ENCODE measurements at regions not wholly inside any gene's neighbourhood (a gene's known extent, or its start where the extent isn't known, plus 50 kb on each side); places are given as distances from the start of the nearest gene placed in this dataset.
A peak's percentile ranks its signal among the peaks of the same experiment; 100 is the strongest.

DNA sequence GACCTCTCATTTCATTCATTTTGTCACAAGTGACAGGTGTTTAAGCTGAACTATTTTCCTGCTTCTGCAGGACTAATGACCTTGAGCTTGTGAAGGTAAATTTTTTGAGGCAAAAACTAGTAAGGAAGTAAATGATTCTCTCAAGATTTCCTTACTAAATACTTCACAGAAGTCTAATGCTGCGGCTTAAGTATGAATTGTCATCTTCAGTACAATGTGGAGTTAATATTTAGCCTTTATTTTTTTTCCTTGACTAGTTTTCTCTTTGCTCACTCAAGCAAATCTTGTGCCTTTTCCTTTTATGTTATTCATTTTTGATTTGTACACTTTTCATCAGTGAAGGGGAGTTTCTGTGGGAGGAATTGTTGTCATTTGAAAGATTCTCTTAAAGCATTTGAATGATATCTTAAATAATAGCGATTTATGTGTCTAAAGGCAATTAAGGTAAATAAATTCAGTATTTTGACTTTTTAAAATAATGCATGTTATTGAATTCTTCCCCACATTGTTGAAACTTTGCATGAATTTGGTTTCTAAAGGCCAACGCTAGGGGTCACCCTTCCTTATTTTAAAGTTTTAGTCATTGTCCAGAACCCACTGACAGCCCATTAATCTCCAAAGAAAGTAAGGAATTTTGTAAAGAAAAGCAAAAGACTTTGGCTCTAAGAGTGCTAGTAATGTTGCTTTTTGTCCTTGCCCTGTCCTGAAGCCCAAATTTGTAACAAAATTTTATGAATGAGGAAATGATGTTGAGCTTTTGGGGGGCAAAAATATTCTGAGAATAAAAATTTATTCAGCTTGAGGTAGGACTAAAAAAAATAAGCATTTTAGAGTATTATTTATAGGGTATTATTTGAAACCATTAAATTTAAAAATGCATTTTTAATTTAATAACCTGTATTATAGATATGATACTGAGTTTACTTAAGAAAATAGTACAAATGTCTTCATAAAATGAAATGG, 157.4 kb upstream of the LAMA2 start:
- no peak for TF ChIP-seq POLR2A (IDR thresholded peaks at IDR 0.05)
- TF ChIP-seq, protein P1, sequence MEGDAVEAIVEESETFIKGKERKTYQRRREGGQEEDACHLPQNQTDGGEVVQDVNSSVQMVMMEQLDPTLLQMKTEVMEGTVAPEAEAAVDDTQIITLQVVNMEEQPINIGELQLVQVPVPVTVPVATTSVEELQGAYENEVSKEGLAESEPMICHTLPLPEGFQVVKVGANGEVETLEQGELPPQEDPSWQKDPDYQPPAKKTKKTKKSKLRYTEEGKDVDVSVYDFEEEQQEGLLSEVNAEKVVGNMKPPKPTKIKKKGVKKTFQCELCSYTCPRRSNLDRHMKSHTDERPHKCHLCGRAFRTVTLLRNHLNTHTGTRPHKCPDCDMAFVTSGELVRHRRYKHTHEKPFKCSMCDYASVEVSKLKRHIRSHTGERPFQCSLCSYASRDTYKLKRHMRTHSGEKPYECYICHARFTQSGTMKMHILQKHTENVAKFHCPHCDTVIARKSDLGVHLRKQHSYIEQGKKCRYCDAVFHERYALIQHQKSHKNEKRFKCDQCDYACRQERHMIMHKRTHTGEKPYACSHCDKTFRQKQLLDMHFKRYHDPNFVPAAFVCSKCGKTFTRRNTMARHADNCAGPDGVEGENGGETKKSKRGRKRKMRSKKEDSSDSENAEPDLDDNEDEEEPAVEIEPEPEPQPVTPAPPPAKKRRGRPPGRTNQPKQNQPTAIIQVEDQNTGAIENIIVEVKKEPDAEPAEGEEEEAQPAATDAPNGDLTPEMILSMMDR (IDR thresholded peaks at IDR 0.05) = peak; percentile 29 to 57 (median 44)
